Ramos (cell line): ENCODE measurements at regions not wholly inside any gene's neighbourhood (a gene's known extent, or its start where the extent isn't known, plus 50 kb on each side); places are given as distances from the start of the nearest gene placed in this dataset.

Experiments
- in situ Hi-C: fragments of 300-500 bp; cut with MboI; formaldehyde crosslinking; loops from one replicate; pipeline ENCODE4 v1.14.3; 2022; ENCODE audit warnings: low sequenced_read_pairs; ENCODE audit not compliant: unreplicated experiment

DNA sequence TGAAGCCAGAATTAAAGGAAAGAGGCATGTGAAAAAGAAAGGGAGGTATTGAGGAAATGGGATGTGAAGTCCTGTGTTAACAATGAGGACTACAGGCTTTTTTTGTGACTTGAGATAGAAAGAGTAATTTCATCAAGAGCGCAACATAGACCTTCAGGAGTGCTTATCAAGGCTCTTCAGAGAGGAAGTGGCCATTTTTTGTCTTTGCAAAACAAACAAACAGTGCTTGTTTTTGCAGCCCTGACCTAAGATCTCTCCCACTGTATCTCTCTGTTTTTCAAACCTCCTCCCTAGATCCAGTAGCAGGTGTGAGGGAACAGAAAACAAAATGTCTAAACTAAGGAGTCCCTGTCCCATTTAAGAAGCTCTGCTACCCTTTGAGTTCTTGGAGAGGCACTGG, 710.3 kb upstream of the MARCKS start:
- in situ Hi-C loops, result no loop called here

DNA sequence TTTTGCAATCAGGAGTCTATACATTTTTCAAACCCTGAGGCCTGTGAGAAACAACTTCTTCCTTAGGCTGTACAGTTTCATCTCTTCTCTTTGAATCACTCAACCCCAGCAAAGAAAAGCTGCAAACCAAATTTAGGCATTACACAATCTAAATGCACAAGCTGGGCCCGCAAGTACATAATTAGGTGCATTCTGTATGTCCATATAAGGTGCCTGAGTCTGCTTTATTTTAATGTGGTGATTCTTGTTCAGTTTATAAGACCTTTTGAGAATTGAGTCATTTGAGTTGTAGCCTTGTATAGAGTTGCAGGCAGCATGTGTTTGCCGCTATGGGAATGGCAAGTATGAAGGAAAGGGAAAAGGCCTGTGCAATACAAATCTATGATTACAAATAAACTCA, 709.6 kb upstream of the MARCKS start:
- in situ Hi-C loops, result no loop called here

DNA sequence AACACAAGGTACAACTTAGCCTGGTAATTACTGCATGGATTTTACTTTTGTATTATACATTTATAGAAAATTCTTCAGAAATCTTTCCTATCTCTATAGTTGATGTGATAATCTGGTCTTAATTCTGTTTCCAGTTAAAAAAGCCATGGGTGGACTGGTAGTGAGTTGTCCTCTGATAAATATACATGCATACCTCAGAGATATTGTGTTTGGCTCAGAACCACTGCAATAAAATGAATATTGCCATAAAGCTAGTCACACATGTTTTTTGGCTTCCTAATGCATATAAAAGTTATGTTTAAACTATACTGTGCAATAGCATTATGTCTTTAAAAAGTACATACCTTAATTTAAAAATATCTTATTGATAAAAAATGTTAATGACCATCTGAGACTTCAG, 708.6 kb upstream of the MARCKS start:
- in situ Hi-C loops, result no loop called here

- in situ Hi-C loops, result no loop called here
Measured at GRCh38 chr6:113149511-113149910, 707.6 kb upstream of the MARCKS start.

GRCh38 chr6:113160306-113161017, 696.7 kb upstream of the MARCKS start:
- in situ Hi-C loops, result no loop called here

- in situ Hi-C loops, result no loop called here
Measured at GRCh38 chr6:113161018-113161315, 696.2 kb upstream of the MARCKS start.

DNA sequence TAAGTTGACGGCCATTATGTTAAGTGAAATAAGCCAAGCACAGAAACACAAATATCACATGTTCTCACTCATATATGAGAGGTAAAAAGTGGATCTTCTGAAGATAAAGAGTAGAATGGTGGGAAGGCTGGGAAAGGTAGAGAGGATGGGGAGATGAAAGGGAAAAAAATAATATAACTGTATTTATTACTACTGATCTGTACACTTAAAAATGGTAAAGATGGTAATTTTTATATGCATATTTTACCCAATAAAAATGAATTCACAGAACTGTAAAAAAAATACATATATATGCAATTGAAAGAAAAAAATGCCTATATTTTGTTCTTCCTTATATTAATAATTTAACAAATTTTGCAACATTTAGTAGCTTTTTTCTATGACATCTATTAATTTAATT, 694.4 kb upstream of the MARCKS start:
- in situ Hi-C loops, result no loop called here

GRCh38 chr6:113168057-113168456, 689.1 kb upstream of the MARCKS start:
- in situ Hi-C loops, result no loop called here

- in situ Hi-C loops, result no loop called here
Measured at GRCh38 chr6:113169484-113169883, 687.7 kb upstream of the MARCKS start.

GRCh38 chr6:113170454-113170853, 686.7 kb upstream of the MARCKS start:
- in situ Hi-C loops, result no loop called here

DNA sequence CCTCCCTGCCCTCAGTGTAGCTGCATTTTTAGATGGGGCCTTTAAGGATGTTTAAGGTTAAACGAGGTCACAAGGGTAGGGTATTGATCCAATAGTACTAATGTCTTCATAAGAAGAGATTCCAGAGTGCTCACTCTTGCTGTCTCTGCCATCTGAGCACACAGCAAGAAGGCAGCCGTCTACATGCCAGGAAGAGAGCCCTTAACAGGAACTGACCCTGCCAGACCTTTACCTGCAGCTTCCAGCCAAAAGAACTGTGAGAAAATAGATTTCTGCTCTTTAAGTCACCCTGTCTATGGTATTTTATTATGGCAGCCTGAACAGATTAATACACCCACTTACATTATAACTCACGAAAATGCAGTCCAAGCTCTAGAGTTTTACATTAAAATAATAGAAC, 685.3 kb upstream of the MARCKS start:
- in situ Hi-C loops, result no loop called here

GRCh38 chr6:113172531-113172966, 684.6 kb upstream of the MARCKS start:
- in situ Hi-C loops, result no loop called here

GRCh38 chr6:113178349-113178748, 678.8 kb upstream of the MARCKS start:
- in situ Hi-C loops, result no loop called here

- in situ Hi-C loops, result no loop called here
Measured at GRCh38 chr6:113181164-113181563, 676.0 kb upstream of the MARCKS start.

- in situ Hi-C loops, result no loop called here
Measured at GRCh38 chr6:113182370-113183141, 674.6 kb upstream of the MARCKS start.

DNA sequence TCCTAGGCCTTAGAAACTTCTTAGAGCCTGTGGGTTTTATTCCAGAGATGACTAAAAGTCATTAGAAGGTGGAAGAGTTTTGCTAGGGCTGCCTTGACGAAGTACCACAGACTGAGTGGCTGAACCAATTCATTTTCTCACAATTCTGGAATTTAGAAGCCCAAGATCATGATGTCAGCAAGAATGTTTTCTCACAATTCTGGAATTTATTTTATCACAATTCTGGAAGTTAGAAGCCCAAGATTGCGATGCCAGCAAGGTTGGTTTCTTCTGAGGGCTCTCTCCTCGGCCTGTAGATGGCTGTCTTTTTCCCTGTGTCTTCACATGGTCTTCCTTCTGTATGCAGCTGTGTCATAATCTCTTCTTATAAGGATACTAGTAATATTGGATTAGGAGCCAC, 672.9 kb upstream of the MARCKS start:
- in situ Hi-C loops, result no loop called here

DNA sequence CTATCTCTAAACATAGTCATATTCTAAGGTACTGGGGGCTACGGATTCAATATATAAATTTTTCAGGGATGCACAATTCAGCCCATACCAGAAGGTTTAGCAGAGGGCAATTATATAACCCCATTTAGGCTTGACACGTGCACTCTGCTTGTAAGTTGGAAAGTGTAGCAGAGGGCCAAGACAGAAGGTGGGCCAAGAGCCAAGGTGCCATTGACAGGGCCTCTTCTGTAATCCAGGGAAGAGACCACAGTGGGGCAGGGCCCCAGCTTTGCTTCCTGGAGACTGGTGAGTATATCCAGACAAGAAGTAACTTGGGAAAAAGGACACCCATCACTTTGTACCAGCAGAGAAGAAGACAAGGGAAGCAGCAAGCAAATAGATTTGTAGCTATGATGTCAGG, 672.4 kb upstream of the MARCKS start:
- in situ Hi-C loops, result no loop called here

DNA sequence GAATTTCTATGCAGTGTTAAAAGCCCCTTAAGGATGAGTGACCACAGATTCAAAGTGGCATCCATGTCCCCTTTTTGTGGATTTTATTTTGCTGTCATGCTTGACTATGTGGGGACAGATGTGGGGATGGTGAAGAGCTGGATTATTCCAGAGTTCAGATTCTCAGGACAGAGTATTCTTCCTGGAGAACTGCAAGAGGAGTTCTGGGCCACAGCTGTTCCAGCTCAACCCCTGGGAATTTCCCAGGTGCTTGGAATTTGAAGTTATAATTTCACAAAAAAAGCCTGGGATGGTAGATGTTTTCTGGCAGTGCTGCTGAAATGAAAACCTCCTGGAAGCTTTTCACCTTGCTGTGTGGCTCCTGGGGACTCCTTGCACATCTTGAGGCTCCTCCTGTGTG, 671.8 kb upstream of the MARCKS start:
- in situ Hi-C loops, result no loop called here

- in situ Hi-C loops, result no loop called here
Measured at GRCh38 chr6:113187661-113188060, 669.5 kb upstream of the MARCKS start.

- in situ Hi-C loops, result no loop called here
Measured at GRCh38 chr6:113188962-113189361, 668.2 kb upstream of the MARCKS start.

- in situ Hi-C loops, result no loop called here
Measured at GRCh38 chr6:113190170-113190569, 667.0 kb upstream of the MARCKS start.

DNA sequence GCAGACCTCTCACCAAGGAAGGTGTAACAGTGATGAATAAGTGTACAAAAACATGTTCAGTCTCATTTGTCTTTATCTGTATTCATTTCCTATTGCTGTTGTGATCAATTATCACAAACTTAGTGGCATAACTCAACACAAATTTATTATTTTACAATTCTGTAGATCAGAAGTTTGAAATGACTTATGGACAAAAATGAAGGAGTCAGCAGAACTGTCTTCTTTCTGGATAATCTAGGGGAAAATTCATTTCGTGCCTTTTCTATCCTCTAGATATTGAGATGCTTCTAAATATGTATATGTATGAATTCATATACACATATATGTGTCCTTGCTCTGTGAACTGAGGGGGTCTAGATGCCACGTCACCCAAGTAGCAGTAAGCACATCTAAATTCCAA, 663.1 kb upstream of the MARCKS start:
- in situ Hi-C loops, result no loop called here
